ENCODE measurements at regions not wholly inside any gene's neighbourhood (a gene's known extent, or its start where the extent isn't known, plus 50 kb on each side); places are given as distances from the start of the nearest gene placed in this dataset.
A peak's percentile ranks its signal among the peaks of the same experiment; 100 is the strongest.

GRCh38 chr14:21978999-21979314, 305.3 kb upstream of the OR4E1 start:
- FAIRE-seq, result no peak
- DNase-seq (ENCODE audit: insufficient read length, low spot score), result no peak
- no peak for TF ChIP-seq TAF1 (IDR thresholded peaks at IDR 0.05; ENCODE audit: low read depth, low read length)
- no peak for TF ChIP-seq POLR2A (IDR thresholded peaks at IDR 0.05; ENCODE audit: low read depth, low read length)
- TF ChIP-seq SPI1 (IDR thresholded peaks at IDR 0.05; ENCODE audit: low read depth, low read length), result no peak
- TF ChIP-seq POLR2AphosphoS5 (IDR thresholded peaks at IDR 0.05; ENCODE audit: low read depth, low read length), result no peak
- TF ChIP-seq POU2F2 (IDR thresholded peaks at IDR 0.05; ENCODE audit: low read depth, low read length), result no peak
- no peak for TF ChIP-seq PAX5 (IDR thresholded peaks at IDR 0.05; ENCODE audit: insufficient read depth, low read length, severe bottlenecking)

GRCh38 chr14:21978184-21978998, 304.8 kb upstream of the OR4E1 start:
- DNase-seq (ENCODE audit: insufficient read length, low spot score) (peak; percentile 25), FAIRE-seq (peak; percentile 89)
- TF ChIP-seq TAF1 (IDR thresholded peaks at IDR 0.05; ENCODE audit: low read depth, low read length), result no peak

GRCh38 chr14:21974741-21975140, 301.1 kb upstream of the OR4E1 start:
- no peak for FAIRE-seq
- DNase-seq (ENCODE audit: insufficient read length, low spot score), result no peak
- TF ChIP-seq POLR2A (IDR thresholded peaks at IDR 0.05; ENCODE audit: low read depth, low read length) (no peak), POU2F2 (IDR thresholded peaks at IDR 0.05; ENCODE audit: low read depth, low read length) (no peak), PAX5 (IDR thresholded peaks at IDR 0.05; ENCODE audit: insufficient read depth, low read length, severe bottlenecking) (no peak), POLR2AphosphoS5 (IDR thresholded peaks at IDR 0.05; ENCODE audit: low read depth, low read length) (no peak), TAF1 (IDR thresholded peaks at IDR 0.05; ENCODE audit: low read depth, low read length) (no peak), SPI1 (IDR thresholded peaks at IDR 0.05; ENCODE audit: low read depth, low read length) (no peak)

GRCh38 chr14:21965042-21965441, 291.4 kb upstream of the OR4E1 start:
- no peak for FAIRE-seq
- DNase-seq (ENCODE audit: insufficient read length, low spot score), result no peak
- no peak for TF ChIP-seq POLR2A (IDR thresholded peaks at IDR 0.05; ENCODE audit: low read depth, low read length)
- TF ChIP-seq TAF1 (IDR thresholded peaks at IDR 0.05; ENCODE audit: low read depth, low read length), result no peak
- no peak for TF ChIP-seq PAX5 (IDR thresholded peaks at IDR 0.05; ENCODE audit: insufficient read depth, low read length, severe bottlenecking)
- no peak for TF ChIP-seq POU2F2 (IDR thresholded peaks at IDR 0.05; ENCODE audit: low read depth, low read length)
- TF ChIP-seq SPI1 (IDR thresholded peaks at IDR 0.05; ENCODE audit: low read depth, low read length), result no peak
- no peak for TF ChIP-seq POLR2AphosphoS5 (IDR thresholded peaks at IDR 0.05; ENCODE audit: low read depth, low read length)

GRCh38 chr14:21964180-21964579, 290.6 kb upstream of the OR4E1 start:
- FAIRE-seq (no peak), DNase-seq (ENCODE audit: insufficient read length, low spot score) (no peak)
- no peak for TF ChIP-seq POLR2AphosphoS5 (IDR thresholded peaks at IDR 0.05; ENCODE audit: low read depth, low read length)
- no peak for TF ChIP-seq POLR2A (IDR thresholded peaks at IDR 0.05; ENCODE audit: low read depth, low read length)
- no peak for TF ChIP-seq PAX5 (IDR thresholded peaks at IDR 0.05; ENCODE audit: insufficient read depth, low read length, severe bottlenecking)
- no peak for TF ChIP-seq POU2F2 (IDR thresholded peaks at IDR 0.05; ENCODE audit: low read depth, low read length)
- TF ChIP-seq TAF1 (IDR thresholded peaks at IDR 0.05; ENCODE audit: low read depth, low read length), result no peak
- TF ChIP-seq SPI1 (IDR thresholded peaks at IDR 0.05; ENCODE audit: low read depth, low read length), result no peak

- DNase-seq (ENCODE audit: insufficient read length, low spot score), result no peak
- no peak for FAIRE-seq
- TF ChIP-seq POLR2AphosphoS5 (IDR thresholded peaks at IDR 0.05; ENCODE audit: low read depth, low read length) (no peak), SPI1 (IDR thresholded peaks at IDR 0.05; ENCODE audit: low read depth, low read length) (no peak), POU2F2 (IDR thresholded peaks at IDR 0.05; ENCODE audit: low read depth, low read length) (no peak), POLR2A (IDR thresholded peaks at IDR 0.05; ENCODE audit: low read depth, low read length) (no peak), PAX5 (IDR thresholded peaks at IDR 0.05; ENCODE audit: insufficient read depth, low read length, severe bottlenecking) (no peak), TAF1 (IDR thresholded peaks at IDR 0.05; ENCODE audit: low read depth, low read length) (no peak)
Measured at GRCh38 chr14:21960636-21961035, 287.0 kb upstream of the OR4E1 start.

- no peak for TF ChIP-seq PAX5 (IDR thresholded peaks at IDR 0.05; ENCODE audit: insufficient read depth, low read length, severe bottlenecking)
- no peak for TF ChIP-seq SPI1 (IDR thresholded peaks at IDR 0.05; ENCODE audit: low read depth, low read length)
- no peak for TF ChIP-seq POLR2A (IDR thresholded peaks at IDR 0.05; ENCODE audit: low read depth, low read length)
- no peak for TF ChIP-seq TAF1 (IDR thresholded peaks at IDR 0.05; ENCODE audit: low read depth, low read length)
- no peak for TF ChIP-seq POLR2AphosphoS5 (IDR thresholded peaks at IDR 0.05; ENCODE audit: low read depth, low read length)
- TF ChIP-seq POU2F2 (IDR thresholded peaks at IDR 0.05; ENCODE audit: low read depth, low read length), result no peak
- no peak for FAIRE-seq
Measured at GRCh38 chr14:21941885-21942284, 268.3 kb upstream of the OR4E1 start.

GRCh38 chr14:21940887-21941856, 267.6 kb upstream of the OR4E1 start:
- no peak for FAIRE-seq
- TF ChIP-seq SPI1 (IDR thresholded peaks at IDR 0.05; ENCODE audit: low read depth, low read length), result no peak
- no peak for TF ChIP-seq TAF1 (IDR thresholded peaks at IDR 0.05; ENCODE audit: low read depth, low read length)
- TF ChIP-seq POLR2A (IDR thresholded peaks at IDR 0.05; ENCODE audit: low read depth, low read length), result no peak
- no peak for TF ChIP-seq PAX5 (IDR thresholded peaks at IDR 0.05; ENCODE audit: insufficient read depth, low read length, severe bottlenecking)
- no peak for TF ChIP-seq POU2F2 (IDR thresholded peaks at IDR 0.05; ENCODE audit: low read depth, low read length)
- TF ChIP-seq POLR2AphosphoS5 (IDR thresholded peaks at IDR 0.05; ENCODE audit: low read depth, low read length), result no peak

More at GRCh38 chr14:21941885-21942284, 268.3 kb upstream of the OR4E1 start:
- no peak for DNase-seq (ENCODE audit: insufficient read length, low spot score)

GRCh38 chr14:21939836-21940235, 266.2 kb upstream of the OR4E1 start:
- TF ChIP-seq PAX5 (IDR thresholded peaks at IDR 0.05; ENCODE audit: insufficient read depth, low read length, severe bottlenecking) (no peak), POLR2A (IDR thresholded peaks at IDR 0.05; ENCODE audit: low read depth, low read length) (no peak), SPI1 (IDR thresholded peaks at IDR 0.05; ENCODE audit: low read depth, low read length) (no peak), POLR2AphosphoS5 (IDR thresholded peaks at IDR 0.05; ENCODE audit: low read depth, low read length) (no peak), TAF1 (IDR thresholded peaks at IDR 0.05; ENCODE audit: low read depth, low read length) (no peak), POU2F2 (IDR thresholded peaks at IDR 0.05; ENCODE audit: low read depth, low read length) (no peak)
- DNase-seq (ENCODE audit: insufficient read length, low spot score) (no peak), FAIRE-seq (no peak)

More at GRCh38 chr14:21940887-21941856, 267.6 kb upstream of the OR4E1 start:
- no peak for DNase-seq (ENCODE audit: insufficient read length, low spot score)
